A673 (cell line): ENCODE measurements at regions not wholly inside any gene's neighbourhood (a gene's known extent, or its start where the extent isn't known, plus 50 kb on each side); places are given as distances from the start of the nearest gene placed in this dataset.

ENCODE experiments used
- CTCF ChIP-seq: fragments of 300-800, 200-600 bp; sonication (generic); conservative IDR thresholded peaks from 2 replicates; pipeline ENCODE4 v1.5.1; 2017; ENCODE audit warnings: low read depth, mild to moderate bottlenecking, antibody characterized with exemption, low read length, moderate library complexity, mixed read lengths
- EZH2 ChIP-seq: fragments of 200-600 bp; sonication (generic); IDR thresholded peaks from 2 replicates; pipeline ENCODE4 v1.6.1; 2017; ENCODE audit warnings: borderline replicate concordance, low read depth, mild to moderate bottlenecking, mixed read lengths, antibody characterized with exemption, low read length; ENCODE audit not compliant: poor library complexity, severe bottlenecking

DNA sequence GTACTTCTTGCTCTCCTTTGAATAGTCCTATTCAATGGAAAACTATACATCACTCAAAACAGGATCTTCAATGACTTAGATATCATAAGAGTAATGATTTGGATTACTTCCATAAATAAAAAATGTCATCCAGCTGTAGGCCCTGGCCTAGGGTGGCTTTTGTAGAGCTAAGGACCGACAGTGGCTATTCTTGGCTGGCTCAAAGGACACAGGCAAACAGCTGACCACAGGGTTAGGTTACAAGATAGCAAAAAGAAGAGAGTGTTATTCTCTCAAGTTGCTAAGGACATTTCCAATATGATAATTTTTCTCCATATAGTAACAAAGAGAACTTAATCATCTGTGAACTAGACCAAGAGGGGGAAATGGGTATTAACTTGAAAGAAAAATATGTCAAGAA, 495.1 kb downstream of the PLPP3 start:
- no peak for TF ChIP-seq CTCF
- TF ChIP-seq EZH2: no peak
